Thymus (tissue), 11 donors: ENCODE measurements at regions not wholly inside any gene's neighbourhood (a gene's known extent, or its start where the extent isn't known, plus 50 kb on each side); places are given as distances from the start of the nearest gene placed in this dataset.
"Not testable (repeated sequence)": the region's sequence is repeated elsewhere in the genome, so short reads cannot be mapped to it uniquely, and the experiment has no call there.

ENCODE experiments used
- DNase-seq, 9 donors: peaks; one replicate each; pipeline ENCODE4 v3.0.0-alpha.2; 2013; ENCODE audit warnings: low spot score in 9 of 9, low read depth in 6 of 9, missing footprints in 1 of 9
- H3K27ac ChIP-seq, 2 donors: one replicate each; pipeline ENCODE4 v1.5.1; 2013; ENCODE audit warnings: control low read depth in 1 of 2, low read depth in 1 of 2, low read length in 1 of 2, mild to moderate bottlenecking in 1 of 2, moderate library complexity in 1 of 2
- H3K27me3 ChIP-seq, 2 donors: one replicate each; pipeline ENCODE4 v1.5.1; 2013; ENCODE audit warnings: low read length in 1 of 2; ENCODE audit not compliant: control insufficient read depth in 2 of 2, insufficient read depth in 1 of 2
- H3K36me3 ChIP-seq, 2 donors: one replicate each; pipeline ENCODE4 v1.5.1; 2013; ENCODE audit warnings: low read length in 1 of 2, mild to moderate bottlenecking in 1 of 2, moderate library complexity in 1 of 2; ENCODE audit not compliant: control insufficient read depth in 2 of 2, insufficient read depth in 2 of 2
- H3K4me1 ChIP-seq, 2 donors: one replicate each; pipeline ENCODE4 v1.5.1; 2013; ENCODE audit warnings: low read length in 2 of 2; ENCODE audit not compliant: control insufficient read depth in 2 of 2, insufficient read depth in 2 of 2
- H3K4me3 ChIP-seq, 2 donors: one replicate each; pipeline ENCODE4 v1.5.1; 2013; ENCODE audit warnings: low read length in 2 of 2, control low read depth in 1 of 2, mild to moderate bottlenecking in 1 of 2
- H3K9me3 ChIP-seq, 2 donors: one replicate each; pipeline ENCODE4 v1.5.1; 2013; ENCODE audit warnings: low read length in 1 of 2, mild to moderate bottlenecking in 1 of 2; ENCODE audit not compliant: control insufficient read depth in 2 of 2, insufficient read depth in 1 of 2
- WGBS: extraction: QIAGEN DNeasy Blood & Tissue Kit; methylation state at CpG from one replicate; pipeline ENCODE4 v1.1.7; 2013; 5-methylcytosine and 5-hydroxymethylcytosine counted together
- donor health status: healthy.

- Histone ChIP-seq H3K27me3 (no peaks in the 10 kb centered on the region), H3K27ac (no peak overlapping the region), H3K4me1 (no peaks in the 10 kb centered on the region), H3K36me3 (no peaks in the 10 kb centered on the region), H3K4me3 (no peak overlapping the region), H3K9me3 (peaks cover 1 to 27% of the 10 kb centered on the region in 2 donors)
- no peak for DNase-seq
- WGBS = 9% methylated on average over 1 of the region's 1 CpG
Observed at GRCh38 chr6:170003451-170004160, 252.2 kb downstream of the ERMARD start.

GRCh38 chr6:170003027-170003426 is 251.6 kb downstream of the ERMARD start:
- no peak for DNase-seq

GRCh38 chr6:170001782-170002181 is 250.4 kb downstream of the ERMARD start:
- H3K4me1 ChIP-seq, DNase-seq, H3K27ac ChIP-seq, H3K4me3 ChIP-seq, H3K27me3 ChIP-seq, H3K36me3 ChIP-seq: not testable (repeated sequence)
- H3K9me3 ChIP-seq = peaks cover 1 to 27% of the 10 kb centered on the region in 2 donors

More at GRCh38 chr6:170003027-170003426, 251.6 kb downstream of the ERMARD start:
- Histone ChIP-seq H3K27ac (no peak overlapping the region), H3K27me3 (no peaks in the 10 kb centered on the region), H3K4me3 (no peak overlapping the region), H3K4me1 (no peaks in the 10 kb centered on the region), H3K9me3 (peaks cover 1 to 27% of the 10 kb centered on the region in 2 donors), H3K36me3 (no peaks in the 10 kb centered on the region)
- WGBS = 93% methylated on average over 3 of the region's 3 CpGs

GRCh38 chr6:170000071-170000843 is 248.8 kb downstream of the ERMARD start:
- Histone ChIP-seq H3K27ac (no peak overlapping the region), H3K36me3 (no peaks in the 10 kb centered on the region), H3K4me1 (no peaks in the 10 kb centered on the region), H3K27me3 (no peaks in the 10 kb centered on the region), H3K9me3 (peaks cover 1 to 27% of the 10 kb centered on the region in 2 donors), H3K4me3 (no peak overlapping the region)
- DNase-seq = no peak
- 94% methylated on average over 8 of the region's 8 CpGs for WGBS

- no peak overlapping the region for H3K4me3 ChIP-seq
- H3K27ac ChIP-seq = no peak overlapping the region
- no peaks in the 10 kb centered on the region for H3K36me3 ChIP-seq
- WGBS = 93% methylated on average over 7 of the region's 7 CpGs
- no peak for DNase-seq
- no peaks in the 10 kb centered on the region for H3K27me3 ChIP-seq
- H3K4me1 ChIP-seq = no peaks in the 10 kb centered on the region
- H3K9me3 ChIP-seq = peaks cover 1 to 21% of the 10 kb centered on the region in 2 donors
Observed at GRCh38 chr6:169999367-169999766, 247.9 kb downstream of the ERMARD start.

GRCh38 chr6:169998457-169998856 is 247.0 kb downstream of the ERMARD start:
- Histone ChIP-seq H3K4me1 (no peaks in the 10 kb centered on the region), H3K27me3 (no peaks in the 10 kb centered on the region), H3K36me3 (no peaks in the 10 kb centered on the region), H3K27ac (no peak overlapping the region), H3K9me3 (peaks cover 0 to 19% of the 10 kb centered on the region in 2 donors), H3K4me3 (no peak overlapping the region)
- WGBS = 85% methylated on average over 7 of the region's 7 CpGs
- DNase-seq = no peak

GRCh38 chr6:169997930-169998218 is 246.5 kb downstream of the ERMARD start:
- no peak for DNase-seq
- Histone ChIP-seq H3K4me1 (no peaks in the 10 kb centered on the region), H3K27me3 (no peaks in the 10 kb centered on the region), H3K9me3 (peaks cover 0 to 13% of the 10 kb centered on the region in 2 donors), H3K27ac (no peak overlapping the region), H3K36me3 (no peaks in the 10 kb centered on the region), H3K4me3 (no peak overlapping the region)
- 52% methylated on average over 7 of the region's 7 CpGs for WGBS

- Histone ChIP-seq H3K4me3 (no peak overlapping the region), H3K27me3 (no peaks in the 10 kb centered on the region), H3K36me3 (no peaks in the 10 kb centered on the region), H3K4me1 (no peaks in the 10 kb centered on the region), H3K9me3 (peaks cover 0 to 11% of the 10 kb centered on the region in 2 donors), H3K27ac (no peak overlapping the region)
- WGBS = 91% methylated on average over 11 of the region's 11 CpGs
- DNase-seq = no peak
Observed at GRCh38 chr6:169997187-169997929, 245.9 kb downstream of the ERMARD start.
